Left ventricle myocardium inferior (tissue), 1 donor: ENCODE measurements at regions not wholly inside any gene's neighbourhood (a gene's known extent, or its start where the extent isn't known, plus 50 kb on each side); places are given as distances from the start of the nearest gene placed in this dataset.

Experiments
- DNase-seq: peaks from one replicate; pipeline ENCODE4 v3.0.0-alpha.2; 2020
- H3K27ac ChIP-seq: fragments of 200-600 bp; replicated peaks from 2 replicates; pipeline ENCODE4 v1.8.0; 2021
- H3K27me3 ChIP-seq: fragments of 200-600 bp; 2 replicates; pipeline ENCODE4 v1.8.0; 2021; ENCODE audit warnings: low read depth
- H3K36me3 ChIP-seq: fragments of 200-600 bp; 2 replicates; pipeline ENCODE4 v1.8.0; 2021
- H3K4me1 ChIP-seq: fragments of 200-600 bp; 2 replicates; pipeline ENCODE4 v1.8.0; 2021
- H3K4me3 ChIP-seq: fragments of 200-600 bp; 2 replicates; pipeline ENCODE4 v1.8.0; 2021; ENCODE audit warnings: mild to moderate bottlenecking, moderate library complexity
- H3K9me3 ChIP-seq: fragments of 200-600 bp; replicated peaks from 2 replicates; pipeline ENCODE4 v1.8.0; 2021
- intact Hi-C: fragments of 100-400 bp; cut with micrococcal nuclease; formaldehyde crosslinking; loops from one replicate; pipeline ENCODE4 v1.11.0; 2022
- TF ChIP-seq, protein P1 (sequence below): fragments of 200-600 bp; IDR thresholded peaks from 2 replicates; pipeline ENCODE4 v1.8.0; 2021; ENCODE audit warnings: antibody characterized with exemption, mild to moderate bottlenecking, borderline replicate concordance
- donor health status: DM: no; HTN: yes; CAD: no; lungs with severe emphysema.

GRCh38 chr12:102682366-102683289, 202.3 kb upstream of the IGF1 start:
- TF ChIP-seq, protein P1, sequence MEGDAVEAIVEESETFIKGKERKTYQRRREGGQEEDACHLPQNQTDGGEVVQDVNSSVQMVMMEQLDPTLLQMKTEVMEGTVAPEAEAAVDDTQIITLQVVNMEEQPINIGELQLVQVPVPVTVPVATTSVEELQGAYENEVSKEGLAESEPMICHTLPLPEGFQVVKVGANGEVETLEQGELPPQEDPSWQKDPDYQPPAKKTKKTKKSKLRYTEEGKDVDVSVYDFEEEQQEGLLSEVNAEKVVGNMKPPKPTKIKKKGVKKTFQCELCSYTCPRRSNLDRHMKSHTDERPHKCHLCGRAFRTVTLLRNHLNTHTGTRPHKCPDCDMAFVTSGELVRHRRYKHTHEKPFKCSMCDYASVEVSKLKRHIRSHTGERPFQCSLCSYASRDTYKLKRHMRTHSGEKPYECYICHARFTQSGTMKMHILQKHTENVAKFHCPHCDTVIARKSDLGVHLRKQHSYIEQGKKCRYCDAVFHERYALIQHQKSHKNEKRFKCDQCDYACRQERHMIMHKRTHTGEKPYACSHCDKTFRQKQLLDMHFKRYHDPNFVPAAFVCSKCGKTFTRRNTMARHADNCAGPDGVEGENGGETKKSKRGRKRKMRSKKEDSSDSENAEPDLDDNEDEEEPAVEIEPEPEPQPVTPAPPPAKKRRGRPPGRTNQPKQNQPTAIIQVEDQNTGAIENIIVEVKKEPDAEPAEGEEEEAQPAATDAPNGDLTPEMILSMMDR, result no peak
- Histone ChIP-seq H3K36me3 (no peaks in the 10 kb centered on the region), H3K27ac (no peak overlapping the region), H3K4me3 (no peak overlapping the region), H3K27me3 (no peaks in the 10 kb centered on the region), H3K9me3 (peaks cover 13% of the 10 kb centered on the region), H3K4me1 (no peaks in the 10 kb centered on the region)
- DNase-seq, result no peak
- intact Hi-C loops, result no loop called here

GRCh38 chr12:102681747-102682146, 201.4 kb upstream of the IGF1 start:
- DNase-seq, result no peak
- intact Hi-C loops, result no loop called here
- Histone ChIP-seq H3K9me3 (peaks cover 13% of the 10 kb centered on the region), H3K27ac (no peak overlapping the region), H3K36me3 (no peaks in the 10 kb centered on the region), H3K4me3 (no peak overlapping the region), H3K4me1 (no peaks in the 10 kb centered on the region), H3K27me3 (no peaks in the 10 kb centered on the region)
- TF ChIP-seq, protein P1, result no peak

- intact Hi-C loops, result no loop called here
- Histone ChIP-seq H3K4me3 (no peak overlapping the region), H3K4me1 (no peaks in the 10 kb centered on the region), H3K36me3 (no peaks in the 10 kb centered on the region), H3K27ac (no peak overlapping the region), H3K27me3 (no peaks in the 10 kb centered on the region), H3K9me3 (peaks cover 13% of the 10 kb centered on the region)
- TF ChIP-seq, protein P1, result no peak
- DNase-seq, result no peak
Observed at GRCh38 chr12:102681309-102681708, 200.9 kb upstream of the IGF1 start.

DNA sequence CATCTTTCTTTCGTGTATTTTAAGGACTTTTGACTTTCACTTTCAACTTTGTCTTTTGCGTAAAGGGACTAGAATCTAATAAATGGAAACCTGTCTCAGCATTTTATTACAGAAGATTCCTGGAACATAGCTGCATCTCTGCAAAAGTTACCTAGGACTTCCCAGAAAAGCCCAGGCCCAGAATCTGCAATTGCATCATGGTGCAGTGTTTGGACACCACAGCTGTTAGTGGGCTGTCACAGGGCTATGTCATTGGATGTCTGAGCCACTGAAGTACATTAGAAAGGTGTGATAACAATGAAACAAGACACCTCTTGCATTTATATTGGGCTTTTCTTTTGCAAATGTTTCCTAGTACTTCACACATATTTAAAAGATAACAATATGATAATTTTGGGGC, 199.9 kb upstream of the IGF1 start:
- TF ChIP-seq, protein P1, result no peak
- DNase-seq, result no peak
- H3K27ac ChIP-seq, result no peak overlapping the region
- H3K9me3 ChIP-seq, result peaks cover 15% of the 10 kb centered on the region
- no peaks in the 10 kb centered on the region for H3K4me1 ChIP-seq
- no peaks in the 10 kb centered on the region for H3K36me3 ChIP-seq
- H3K4me3 ChIP-seq, result no peak overlapping the region
- H3K27me3 ChIP-seq, result no peaks in the 10 kb centered on the region
- intact Hi-C loops, result no loop called here

GRCh38 chr12:102676812-102677211, 196.4 kb upstream of the IGF1 start:
- no peak for DNase-seq
- H3K4me3 ChIP-seq, result no peak overlapping the region
- H3K27me3 ChIP-seq, result no peaks in the 10 kb centered on the region
- no peak overlapping the region for H3K27ac ChIP-seq
- H3K4me1 ChIP-seq, result no peaks in the 10 kb centered on the region
- H3K36me3 ChIP-seq, result no peaks in the 10 kb centered on the region
- TF ChIP-seq, protein P1, result no peak
- H3K9me3 ChIP-seq, result peaks cover 46% of the 10 kb centered on the region
- intact Hi-C loops, result no loop called here
